ENCODE measurements at regions not wholly inside any gene's neighbourhood (a gene's known extent, or its start where the extent isn't known, plus 50 kb on each side); places are given as distances from the start of the nearest gene placed in this dataset.

DNA sequence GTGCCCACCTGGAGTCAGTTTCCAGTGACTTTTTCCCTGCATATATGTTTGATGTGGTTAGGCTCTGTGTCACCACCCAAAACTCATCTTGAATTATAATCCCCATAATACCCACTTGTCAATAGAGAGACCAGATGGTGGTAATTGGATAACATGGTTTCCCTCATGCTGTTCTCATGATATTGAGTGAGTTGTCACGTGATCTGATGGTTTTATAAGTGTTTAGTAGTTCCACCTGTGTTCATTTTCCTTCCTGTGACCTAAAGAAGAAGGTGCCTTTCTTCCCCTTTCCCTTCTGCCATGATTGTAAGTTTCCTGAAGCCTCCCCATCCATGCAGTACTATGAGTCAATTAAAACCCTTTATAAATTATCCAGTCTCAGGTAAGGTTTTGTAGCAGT is 740.9 kb downstream of the ARAP2 start:
- TF ChIP-seq, protein P1, sequence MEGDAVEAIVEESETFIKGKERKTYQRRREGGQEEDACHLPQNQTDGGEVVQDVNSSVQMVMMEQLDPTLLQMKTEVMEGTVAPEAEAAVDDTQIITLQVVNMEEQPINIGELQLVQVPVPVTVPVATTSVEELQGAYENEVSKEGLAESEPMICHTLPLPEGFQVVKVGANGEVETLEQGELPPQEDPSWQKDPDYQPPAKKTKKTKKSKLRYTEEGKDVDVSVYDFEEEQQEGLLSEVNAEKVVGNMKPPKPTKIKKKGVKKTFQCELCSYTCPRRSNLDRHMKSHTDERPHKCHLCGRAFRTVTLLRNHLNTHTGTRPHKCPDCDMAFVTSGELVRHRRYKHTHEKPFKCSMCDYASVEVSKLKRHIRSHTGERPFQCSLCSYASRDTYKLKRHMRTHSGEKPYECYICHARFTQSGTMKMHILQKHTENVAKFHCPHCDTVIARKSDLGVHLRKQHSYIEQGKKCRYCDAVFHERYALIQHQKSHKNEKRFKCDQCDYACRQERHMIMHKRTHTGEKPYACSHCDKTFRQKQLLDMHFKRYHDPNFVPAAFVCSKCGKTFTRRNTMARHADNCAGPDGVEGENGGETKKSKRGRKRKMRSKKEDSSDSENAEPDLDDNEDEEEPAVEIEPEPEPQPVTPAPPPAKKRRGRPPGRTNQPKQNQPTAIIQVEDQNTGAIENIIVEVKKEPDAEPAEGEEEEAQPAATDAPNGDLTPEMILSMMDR (IDR thresholded peaks at IDR 0.05; ENCODE audit: low read length) = no peak
- TF ChIP-seq EZH2 (IDR thresholded peaks at IDR 0.05; ENCODE audit: borderline replicate concordance, low read length) = no peak

All from OCI-LY1 (cell line).